ENCODE measurements at regions not wholly inside any gene's neighbourhood (a gene's known extent, or its start where the extent isn't known, plus 50 kb on each side); places are given as distances from the start of the nearest gene placed in this dataset.

DNA sequence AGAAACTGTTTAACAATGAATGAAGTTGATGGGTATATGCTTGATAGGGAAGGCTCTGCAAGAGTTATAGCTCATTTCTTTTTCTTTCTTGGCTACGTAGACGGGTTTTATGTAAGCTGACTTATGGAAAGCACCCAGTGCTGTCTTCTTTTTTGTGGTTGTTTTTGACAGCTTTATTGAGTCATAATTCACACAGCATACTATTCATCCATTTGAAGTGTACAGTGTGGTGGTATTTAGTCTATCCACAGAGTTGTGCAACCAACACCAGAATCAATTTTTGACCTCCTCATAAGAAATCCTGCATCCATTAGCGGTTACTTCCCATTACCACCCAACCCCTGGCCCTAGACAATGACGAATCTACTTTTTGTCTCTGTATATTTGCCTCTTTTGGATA is 240.6 kb upstream of the KIAA1217 start:
- TF ChIP-seq POLR2AphosphoS5 (IDR thresholded peaks at IDR 0.05) (no peak), EP300 (IDR thresholded peaks at IDR 0.05) (no peak)
- TF ChIP-seq, protein P1, sequence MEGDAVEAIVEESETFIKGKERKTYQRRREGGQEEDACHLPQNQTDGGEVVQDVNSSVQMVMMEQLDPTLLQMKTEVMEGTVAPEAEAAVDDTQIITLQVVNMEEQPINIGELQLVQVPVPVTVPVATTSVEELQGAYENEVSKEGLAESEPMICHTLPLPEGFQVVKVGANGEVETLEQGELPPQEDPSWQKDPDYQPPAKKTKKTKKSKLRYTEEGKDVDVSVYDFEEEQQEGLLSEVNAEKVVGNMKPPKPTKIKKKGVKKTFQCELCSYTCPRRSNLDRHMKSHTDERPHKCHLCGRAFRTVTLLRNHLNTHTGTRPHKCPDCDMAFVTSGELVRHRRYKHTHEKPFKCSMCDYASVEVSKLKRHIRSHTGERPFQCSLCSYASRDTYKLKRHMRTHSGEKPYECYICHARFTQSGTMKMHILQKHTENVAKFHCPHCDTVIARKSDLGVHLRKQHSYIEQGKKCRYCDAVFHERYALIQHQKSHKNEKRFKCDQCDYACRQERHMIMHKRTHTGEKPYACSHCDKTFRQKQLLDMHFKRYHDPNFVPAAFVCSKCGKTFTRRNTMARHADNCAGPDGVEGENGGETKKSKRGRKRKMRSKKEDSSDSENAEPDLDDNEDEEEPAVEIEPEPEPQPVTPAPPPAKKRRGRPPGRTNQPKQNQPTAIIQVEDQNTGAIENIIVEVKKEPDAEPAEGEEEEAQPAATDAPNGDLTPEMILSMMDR (IDR thresholded peaks at IDR 0.05), result no peak
